Esophagus muscularis mucosa (tissue), 4 donors: ENCODE measurements at regions not wholly inside any gene's neighbourhood (a gene's known extent, or its start where the extent isn't known, plus 50 kb on each side); places are given as distances from the start of the nearest gene placed in this dataset.
A peak's percentile ranks its signal among the peaks of the same experiment; 100 is the strongest.
"Not testable (repeated sequence)": the region's sequence is repeated elsewhere in the genome, so short reads cannot be mapped to it uniquely, and the experiment has no call there.

Experiments used
- DNase-seq: peaks from one replicate; pipeline ENCODE4 v3.0.0-alpha.2; 2017; ENCODE audit errors: extremely low spot score
- H3K27ac ChIP-seq, 4 donors: fragments of 200-600 bp; sonication (generic); replicated peaks in 1 of 4; 1 replicate in 3 of 4; 2 replicates in 1 of 4; pipeline ENCODE4 v1.5.1; 2016 to 2019; ENCODE audit warnings: mild to moderate bottlenecking in 1 of 4
- H3K27me3 ChIP-seq, 4 donors: fragments of 200-600 bp; sonication (generic); one replicate each; pipeline versions ENCODE4 v1.5.1 to v1.6.0; 2016 to 2019
- H3K36me3 ChIP-seq, 4 donors: fragments of 200-600 bp; sonication (generic); one replicate each; pipeline ENCODE4 v1.5.1; 2016 to 2019
- H3K4me1 ChIP-seq, 4 donors: fragments of 200-600 bp; sonication (generic); one replicate each; pipeline ENCODE4 v1.5.1; 2016 to 2019
- H3K4me3 ChIP-seq, 4 donors: fragments of 200-600 bp; sonication (generic); 1 replicate in 2 of 4; 2 replicates in 2 of 4; pipeline ENCODE4 v1.5.1; 2016 to 2019; ENCODE audit warnings: mild to moderate bottlenecking in 4 of 4, moderate library complexity in 1 of 4
- H3K9me3 ChIP-seq, 4 donors: fragments of 200-600 bp; sonication (generic); 1 replicate in 3 of 4; 2 replicates in 1 of 4; pipeline ENCODE4 v1.5.1; 2016 to 2019
- CTCF ChIP-seq, 3 experiments: fragments of 200-600 bp in 2 of 3; fragments of 450-650 bp in 1 of 3; sonication (generic) in 2 of 3; IDR thresholded peaks; one replicate each; pipeline ENCODE4 v1.5.1; 2017 to 2019; ENCODE audit warnings: antibody characterized with exemption in 3 of 3, mild to moderate bottlenecking in 2 of 3, moderate library complexity in 1 of 3
- EP300 ChIP-seq: sonication (generic); formaldehyde crosslinking; IDR thresholded peaks from one replicate; pipeline ENCODE4 v1.6.1; 2017; ENCODE audit warnings: antibody characterized with exemption
- POLR2A ChIP-seq: fragments of 450-650 bp; IDR thresholded peaks from one replicate; pipeline ENCODE4 v1.6.1; 2017; ENCODE audit warnings: antibody characterized with exemption, moderate library complexity, mild to moderate bottlenecking, low read depth
- POLR2AphosphoS5 ChIP-seq, 2 donors: sonication (generic); formaldehyde crosslinking; IDR thresholded peaks; one replicate each; pipeline ENCODE4 v1.6.1; 2017; ENCODE audit warnings: antibody characterized with exemption in 2 of 2
- WGBS: methylation state at CpG from one replicate; pipeline ENCODE4 v1.1.5; 2018; 5-methylcytosine and 5-hydroxymethylcytosine counted together
- intact Hi-C: fragments of 100-400 bp; cut with DNase I; formaldehyde crosslinking; loops from one replicate; pipeline ENCODE4 v1.15.1; 2023

GRCh38 chr12:88366101-88366500 lies 214.2 kb downstream of the KITLG start:
- H3K36me3 ChIP-seq = no peaks in the 10 kb centered on the region
- H3K27ac ChIP-seq = no peak overlapping the region
- no peak for DNase-seq
- H3K27me3 ChIP-seq = no peaks in the 10 kb centered on the region
- H3K9me3 ChIP-seq = no peaks in the 10 kb centered on the region
- 70% methylated on average over 4 of the region's 4 CpGs for WGBS
- H3K4me3 ChIP-seq = no peak overlapping the region
- no peak for TF ChIP-seq EP300
- no peak for TF ChIP-seq CTCF (IDR thresholded peaks at IDR 0.05)
- no peak for TF ChIP-seq POLR2A
- no peak for TF ChIP-seq POLR2AphosphoS5 (IDR thresholded peaks at IDR 0.05)
- intact Hi-C loops = no loop called here
- H3K4me1 ChIP-seq = peaks cover 0 to 46% (median 29%) of the 10 kb centered on the region in 4 donors

GRCh38 chr12:88367231-88367630 lies 213.0 kb downstream of the KITLG start:
- H3K4me1 ChIP-seq = peaks cover 0 to 38% (median 27%) of the 10 kb centered on the region in 4 donors
- no peak overlapping the region for H3K27ac ChIP-seq
- no peaks in the 10 kb centered on the region for H3K9me3 ChIP-seq
- no peak for DNase-seq
- intact Hi-C loops = no loop called here
- TF ChIP-seq EP300 (no peak), POLR2A (no peak), POLR2AphosphoS5 (IDR thresholded peaks at IDR 0.05) (no peak), CTCF (IDR thresholded peaks at IDR 0.05) (no peak)
- H3K27me3 ChIP-seq = no peaks in the 10 kb centered on the region
- H3K4me3 ChIP-seq = no peak overlapping the region
- H3K36me3 ChIP-seq = no peaks in the 10 kb centered on the region

- intact Hi-C loops, H3K27me3 ChIP-seq, H3K4me3 ChIP-seq, H3K27ac ChIP-seq, H3K9me3 ChIP-seq, H3K36me3 ChIP-seq, DNase-seq: not testable (repeated sequence)
- WGBS = 95% methylated on average over 5 of the region's 5 CpGs
- peaks cover 0 to 29% (median 19%) of the 10 kb centered on the region in 4 donors for H3K4me1 ChIP-seq
These were observed 212.2 kb downstream of the KITLG start for GRCh38 chr12:88368077-88368476.

- WGBS = 92% methylated on average over 7 of the region's 7 CpGs
- TF ChIP-seq CTCF (IDR thresholded peaks at IDR 0.05) (no peak), POLR2AphosphoS5 (IDR thresholded peaks at IDR 0.05) (peak in 1 of 2 donors; percentile 20), POLR2A (no peak), EP300 (no peak)
These were observed 208.7 kb downstream of the KITLG start for GRCh38 chr12:88371416-88372183.

GRCh38 chr12:88375306-88376305 lies 204.7 kb downstream of the KITLG start:
- intact Hi-C loops = no loop called here
- Histone ChIP-seq H3K4me1 (no peaks in the 10 kb centered on the region), H3K27ac (no peak overlapping the region), H3K4me3 (no peak overlapping the region), H3K36me3 (no peaks in the 10 kb centered on the region), H3K27me3 (no peaks in the 10 kb centered on the region), H3K9me3 (no peaks in the 10 kb centered on the region)
- no peak for TF ChIP-seq EP300
- no peak for TF ChIP-seq POLR2A
- TF ChIP-seq CTCF (IDR thresholded peaks at IDR 0.05) = no peak
- TF ChIP-seq POLR2AphosphoS5 (IDR thresholded peaks at IDR 0.05) = no peak
- WGBS = 95% methylated on average over 5 of the region's 6 CpGs
- DNase-seq = no peak

More at GRCh38 chr12:88371416-88372183, 208.7 kb downstream of the KITLG start:
- Histone ChIP-seq H3K4me3 (no peak overlapping the region), H3K9me3 (no peaks in the 10 kb centered on the region), H3K27me3 (no peaks in the 10 kb centered on the region), H3K36me3 (no peaks in the 10 kb centered on the region), H3K27ac (no peak overlapping the region), H3K4me1 (peaks cover 0 to 7% (median under 1%) of the 10 kb centered on the region in 4 donors)
- intact Hi-C loops = loop anchor here (2.0 kb wide), 1 partner anchor 27 kb away; no protein-coding TSS in a partner anchor
- no peak for DNase-seq
